ENCODE measurements at regions not wholly inside any gene's neighbourhood (a gene's known extent, or its start where the extent isn't known, plus 50 kb on each side); places are given as distances from the start of the nearest gene placed in this dataset.

GRCh38 chr3:113151461-113152031, 59.8 kb upstream of the BOC start:
- TF ChIP-seq POLR2A (IDR thresholded peaks at IDR 0.05) (no peak), CTCF (IDR thresholded peaks at IDR 0.05) (no peak), POLR2AphosphoS5 (IDR thresholded peaks at IDR 0.05) (no peak), EP300 (IDR thresholded peaks at IDR 0.05) (no peak)

Data from upper lobe of left lung (tissue), 4 donors.